ENCODE measurements at regions not wholly inside any gene's neighbourhood (a gene's known extent, or its start where the extent isn't known, plus 50 kb on each side); places are given as distances from the start of the nearest gene placed in this dataset.

GRCh38 chr1:115170961-115171392 is 81.7 kb upstream of the TSPAN2 start:
- TF ChIP-seq EP300 (IDR thresholded peaks at IDR 0.05) (no peak), CTCF (IDR thresholded peaks at IDR 0.05) (no peak), POLR2A (IDR thresholded peaks at IDR 0.05) (no peak)
- H3K27ac ChIP-seq: peak overlapping the region in 2 of 4 donors; percentile 72 to 77
- H3K36me3 ChIP-seq: no peaks in the 10 kb centered on the region
- no peak for DNase-seq (ENCODE audit: low spot score in 2 of 2)
- H3K9me3 ChIP-seq: peaks cover 0 to 5% (median 0%) of the 10 kb centered on the region in 4 donors
- no peaks in the 10 kb centered on the region for H3K27me3 ChIP-seq
- WGBS, 2 donors: 94% methylated on average over 2 of the region's 2 CpGs
- H3K4me1 ChIP-seq: peaks cover 0 to 9% (median 1%) of the 10 kb centered on the region in 4 donors
- no peak overlapping the region for H3K4me3 ChIP-seq

- 69 to 72% methylated on average over 1 of the region's 1 CpG for WGBS, 2 donors
- TF ChIP-seq CTCF (IDR thresholded peaks at IDR 0.05): no peak
- TF ChIP-seq POLR2A (IDR thresholded peaks at IDR 0.05): no peak
- TF ChIP-seq EP300 (IDR thresholded peaks at IDR 0.05): no peak
- H3K27ac ChIP-seq: peak overlapping the region in 2 of 4 donors; percentile 72 to 77
- no peak for DNase-seq (ENCODE audit: low spot score in 2 of 2)
- H3K9me3 ChIP-seq: peaks cover 0 to 5% (median 0%) of the 10 kb centered on the region in 4 donors
- H3K27me3 ChIP-seq: no peaks in the 10 kb centered on the region
- H3K36me3 ChIP-seq: no peaks in the 10 kb centered on the region
- H3K4me3 ChIP-seq: no peak overlapping the region
- peaks cover 0 to 9% (median 1%) of the 10 kb centered on the region in 4 donors for H3K4me1 ChIP-seq
Measured at GRCh38 chr1:115170377-115170776, 81.1 kb upstream of the TSPAN2 start.

GRCh38 chr1:115168026-115168425 is 78.7 kb upstream of the TSPAN2 start:
- H3K36me3 ChIP-seq: no peaks in the 10 kb centered on the region
- peaks cover 0 to 9% (median 1%) of the 10 kb centered on the region in 4 donors for H3K4me1 ChIP-seq
- peak overlapping the region in 1 of 4 donors; percentile 77 for H3K27ac ChIP-seq
- no peak for DNase-seq (ENCODE audit: low spot score in 2 of 2)
- no peak for TF ChIP-seq POLR2A (IDR thresholded peaks at IDR 0.05)
- TF ChIP-seq EP300 (IDR thresholded peaks at IDR 0.05): no peak
- no peak for TF ChIP-seq CTCF (IDR thresholded peaks at IDR 0.05)
- no peaks in the 10 kb centered on the region for H3K27me3 ChIP-seq
- 91 to 94% methylated on average over 4 of the region's 4 CpGs for WGBS, 2 donors
- no peaks in the 10 kb centered on the region for H3K9me3 ChIP-seq
- H3K4me3 ChIP-seq: no peak overlapping the region

GRCh38 chr1:115166531-115167091 is 77.3 kb upstream of the TSPAN2 start:
- no peak for DNase-seq (ENCODE audit: low spot score in 2 of 2)
- TF ChIP-seq POLR2A (IDR thresholded peaks at IDR 0.05) (no peak), CTCF (IDR thresholded peaks at IDR 0.05) (no peak), EP300 (IDR thresholded peaks at IDR 0.05) (no peak)
- H3K27me3 ChIP-seq: no peaks in the 10 kb centered on the region

GRCh38 chr1:115165776-115166175 is 76.5 kb upstream of the TSPAN2 start:
- no peaks in the 10 kb centered on the region for H3K36me3 ChIP-seq
- peak overlapping the region in 2 of 4 donors; percentile 22 to 54 for H3K27ac ChIP-seq

More at GRCh38 chr1:115166531-115167091, 77.3 kb upstream of the TSPAN2 start:
- H3K4me3 ChIP-seq: no peak overlapping the region
- peaks cover 0 to 9% (median 1%) of the 10 kb centered on the region in 4 donors for H3K4me1 ChIP-seq
- H3K36me3 ChIP-seq: no peaks in the 10 kb centered on the region
- no peaks in the 10 kb centered on the region for H3K9me3 ChIP-seq
- H3K27ac ChIP-seq: peak overlapping the region in 1 of 4 donors; percentile 54

More at GRCh38 chr1:115165776-115166175, 76.5 kb upstream of the TSPAN2 start:
- Histone ChIP-seq H3K27me3 (no peaks in the 10 kb centered on the region), H3K4me1 (peaks cover 0 to 9% (median 1%) of the 10 kb centered on the region in 4 donors), H3K9me3 (no peaks in the 10 kb centered on the region), H3K4me3 (no peak overlapping the region)
- no peak for DNase-seq (ENCODE audit: low spot score in 2 of 2)
- TF ChIP-seq EP300 (IDR thresholded peaks at IDR 0.05) (peak in 1 of 2 donors; percentile 17), POLR2A (IDR thresholded peaks at IDR 0.05) (no peak), CTCF (IDR thresholded peaks at IDR 0.05) (no peak)
